ENCODE measurements at regions not wholly inside any gene's neighbourhood (a gene's known extent, or its start where the extent isn't known, plus 50 kb on each side); places are given as distances from the start of the nearest gene placed in this dataset.

DNA sequence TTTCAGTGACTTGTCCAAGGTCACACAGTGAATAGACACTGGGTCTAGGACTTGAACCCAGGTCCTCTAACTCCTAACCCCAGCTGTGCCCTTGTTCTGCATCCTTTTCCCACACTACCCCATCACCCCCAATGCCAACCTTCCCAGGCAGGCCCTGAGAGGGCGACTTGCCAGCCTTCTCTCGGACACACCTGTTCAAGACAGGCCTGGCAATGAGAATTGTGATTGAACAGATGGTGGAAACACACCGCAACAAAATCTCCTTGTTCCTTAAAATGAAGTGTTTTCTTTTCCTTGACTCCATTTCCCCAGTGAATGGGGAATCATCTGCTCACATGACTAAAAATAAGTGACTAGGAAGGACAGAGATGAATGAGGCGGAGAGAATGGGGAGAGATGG, 189.5 kb upstream of the ASIC2 start:
- TF ChIP-seq YY1 (IDR thresholded peaks at IDR 0.05; ENCODE audit: low read depth), result no peak
- TF ChIP-seq EP300 (IDR thresholded peaks at IDR 0.05; ENCODE audit: borderline replicate concordance), result no peak
- TF ChIP-seq CEBPB (IDR thresholded peaks at IDR 0.05), result no peak
- no peak for TF ChIP-seq TEAD4 (IDR thresholded peaks at IDR 0.05)
- no peak for TF ChIP-seq RAD21 (IDR thresholded peaks at IDR 0.05; ENCODE audit: low read depth)
- no peak for TF ChIP-seq TAF1 (IDR thresholded peaks at IDR 0.05; ENCODE audit: low read depth)
- TF ChIP-seq, protein P1, sequence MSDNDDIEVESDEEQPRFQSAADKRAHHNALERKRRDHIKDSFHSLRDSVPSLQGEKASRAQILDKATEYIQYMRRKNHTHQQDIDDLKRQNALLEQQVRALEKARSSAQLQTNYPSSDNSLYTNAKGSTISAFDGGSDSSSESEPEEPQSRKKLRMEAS (IDR thresholded peaks at IDR 0.05), result no peak
- TF ChIP-seq, protein P2, sequence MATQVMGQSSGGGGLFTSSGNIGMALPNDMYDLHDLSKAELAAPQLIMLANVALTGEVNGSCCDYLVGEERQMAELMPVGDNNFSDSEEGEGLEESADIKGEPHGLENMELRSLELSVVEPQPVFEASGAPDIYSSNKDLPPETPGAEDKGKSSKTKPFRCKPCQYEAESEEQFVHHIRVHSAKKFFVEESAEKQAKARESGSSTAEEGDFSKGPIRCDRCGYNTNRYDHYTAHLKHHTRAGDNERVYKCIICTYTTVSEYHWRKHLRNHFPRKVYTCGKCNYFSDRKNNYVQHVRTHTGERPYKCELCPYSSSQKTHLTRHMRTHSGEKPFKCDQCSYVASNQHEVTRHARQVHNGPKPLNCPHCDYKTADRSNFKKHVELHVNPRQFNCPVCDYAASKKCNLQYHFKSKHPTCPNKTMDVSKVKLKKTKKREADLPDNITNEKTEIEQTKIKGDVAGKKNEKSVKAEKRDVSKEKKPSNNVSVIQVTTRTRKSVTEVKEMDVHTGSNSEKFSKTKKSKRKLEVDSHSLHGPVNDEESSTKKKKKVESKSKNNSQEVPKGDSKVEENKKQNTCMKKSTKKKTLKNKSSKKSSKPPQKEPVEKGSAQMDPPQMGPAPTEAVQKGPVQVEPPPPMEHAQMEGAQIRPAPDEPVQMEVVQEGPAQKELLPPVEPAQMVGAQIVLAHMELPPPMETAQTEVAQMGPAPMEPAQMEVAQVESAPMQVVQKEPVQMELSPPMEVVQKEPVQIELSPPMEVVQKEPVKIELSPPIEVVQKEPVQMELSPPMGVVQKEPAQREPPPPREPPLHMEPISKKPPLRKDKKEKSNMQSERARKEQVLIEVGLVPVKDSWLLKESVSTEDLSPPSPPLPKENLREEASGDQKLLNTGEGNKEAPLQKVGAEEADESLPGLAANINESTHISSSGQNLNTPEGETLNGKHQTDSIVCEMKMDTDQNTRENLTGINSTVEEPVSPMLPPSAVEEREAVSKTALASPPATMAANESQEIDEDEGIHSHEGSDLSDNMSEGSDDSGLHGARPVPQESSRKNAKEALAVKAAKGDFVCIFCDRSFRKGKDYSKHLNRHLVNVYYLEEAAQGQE (IDR thresholded peaks at IDR 0.05; ENCODE audit: low read depth), result no peak
- TF ChIP-seq FOXM1 (IDR thresholded peaks at IDR 0.05; ENCODE audit: borderline replicate concordance, low read depth), result no peak
- TF ChIP-seq ZBTB7A (IDR thresholded peaks at IDR 0.05; ENCODE audit: low read depth), result no peak
- no peak for TF ChIP-seq CREB1 (IDR thresholded peaks at IDR 0.05; ENCODE audit: low read depth)
- TF ChIP-seq EGR1 (IDR thresholded peaks at IDR 0.05), result no peak
- TF ChIP-seq NFIC (IDR thresholded peaks at IDR 0.05), result no peak

Data from Ishikawa (cell line).